ENCODE measurements at regions not wholly inside any gene's neighbourhood (a gene's known extent, or its start where the extent isn't known, plus 50 kb on each side); places are given as distances from the start of the nearest gene placed in this dataset.
"Not testable (repeated sequence)": the region's sequence is repeated elsewhere in the genome, so short reads cannot be mapped to it uniquely, and the experiment has no call there.

- TF ChIP-seq CTCF (CRISPR knock-in tag; IDR thresholded peaks at IDR 0.05); ZFX (CRISPR knock-in tag; IDR thresholded peaks at IDR 0.05; ENCODE audit: low read depth); HNRNPH1 (optimal IDR thresholded peaks at IDR 0.05; ENCODE audit: low read depth, low read length); ZNF101 (CRISPR knock-in tag; IDR thresholded peaks at IDR 0.05; ENCODE audit: borderline replicate concordance, low read depth); ZNF670 (CRISPR knock-in tag; IDR thresholded peaks at IDR 0.05; ENCODE audit: borderline replicate concordance): not testable (repeated sequence)
Measured at GRCh38 chr1:182221990-182222389, 160.5 kb upstream of the ZNF648 start.
